ENCODE measurements at regions not wholly inside any gene's neighbourhood (a gene's known extent, or its start where the extent isn't known, plus 50 kb on each side); places are given as distances from the start of the nearest gene placed in this dataset.
"Not testable (repeated sequence)": the region's sequence is repeated elsewhere in the genome, so short reads cannot be mapped to it uniquely, and the experiment has no call there.

- no peak for TF ChIP-seq CTCF (IDR thresholded peaks at IDR 0.05; ENCODE audit: low read depth, low read length)
- H3K4me3 ChIP-seq (ENCODE audit: low read depth, low read length): no peak overlapping the region
- DNase-seq (ENCODE audit: low read depth, low spot score): no peak
- in situ Hi-C loops (cut with HindIII; ENCODE audit: low sequenced_read_pairs): no loop called here
These were observed 345.7 kb upstream of the MAF start for GRCh38 chr16:79946252-79946651.

- no peak for DNase-seq (ENCODE audit: low read depth, low spot score)
- H3K4me3 ChIP-seq (ENCODE audit: low read depth, low read length): no peak overlapping the region
- in situ Hi-C loops (cut with HindIII; ENCODE audit: low sequenced_read_pairs): no loop called here
- no peak for TF ChIP-seq CTCF (IDR thresholded peaks at IDR 0.05; ENCODE audit: low read depth, low read length)
These were observed 343.2 kb upstream of the MAF start for GRCh38 chr16:79943736-79944135.

GRCh38 chr16:79938575-79938974 lies 338.0 kb upstream of the MAF start:
- no peak overlapping the region for H3K4me3 ChIP-seq (ENCODE audit: low read depth, low read length)
- no peak for TF ChIP-seq CTCF (IDR thresholded peaks at IDR 0.05; ENCODE audit: low read depth, low read length)
- DNase-seq (ENCODE audit: low read depth, low spot score): no peak
- in situ Hi-C loops (cut with HindIII; ENCODE audit: low sequenced_read_pairs): no loop called here

- DNase-seq (ENCODE audit: low read depth, low spot score); H3K4me3 ChIP-seq (ENCODE audit: low read depth, low read length); in situ Hi-C loops (cut with HindIII; ENCODE audit: low sequenced_read_pairs): not testable (repeated sequence)
These were observed 337.1 kb upstream of the MAF start for GRCh38 chr16:79937671-79938070.

GRCh38 chr16:79933603-79934002 lies 333.1 kb upstream of the MAF start:
- in situ Hi-C loops (cut with HindIII; ENCODE audit: low sequenced_read_pairs): no loop called here
- no peak overlapping the region for H3K4me3 ChIP-seq (ENCODE audit: low read depth, low read length)
- TF ChIP-seq CTCF (IDR thresholded peaks at IDR 0.05; ENCODE audit: low read depth, low read length): no peak
- no peak for DNase-seq (ENCODE audit: low read depth, low spot score)

GRCh38 chr16:79932572-79932971 lies 332.0 kb upstream of the MAF start:
- in situ Hi-C loops (cut with HindIII; ENCODE audit: low sequenced_read_pairs): no loop called here
- H3K4me3 ChIP-seq (ENCODE audit: low read depth, low read length): no peak overlapping the region
- TF ChIP-seq CTCF (IDR thresholded peaks at IDR 0.05; ENCODE audit: low read depth, low read length): no peak
- no peak for DNase-seq (ENCODE audit: low read depth, low spot score)

GRCh38 chr16:79931721-79932120 lies 331.2 kb upstream of the MAF start:
- in situ Hi-C loops (cut with HindIII; ENCODE audit: low sequenced_read_pairs): no loop called here
- TF ChIP-seq CTCF (IDR thresholded peaks at IDR 0.05; ENCODE audit: low read depth, low read length): no peak
- no peak for DNase-seq (ENCODE audit: low read depth, low spot score)
- no peak overlapping the region for H3K4me3 ChIP-seq (ENCODE audit: low read depth, low read length)
